ENCODE measurements at regions not wholly inside any gene's neighbourhood (a gene's known extent, or its start where the extent isn't known, plus 50 kb on each side); places are given as distances from the start of the nearest gene placed in this dataset.
"Not testable (repeated sequence)": the region's sequence is repeated elsewhere in the genome, so short reads cannot be mapped to it uniquely, and the experiment has no call there.

GRCh38 chr21:28216976-28217523 lies 775.6 kb downstream of the LTN1 start:
- DNase-seq = no peak

- DNase-seq = no peak
These were observed 777.3 kb downstream of the LTN1 start for GRCh38 chr21:28215214-28215954.

DNA sequence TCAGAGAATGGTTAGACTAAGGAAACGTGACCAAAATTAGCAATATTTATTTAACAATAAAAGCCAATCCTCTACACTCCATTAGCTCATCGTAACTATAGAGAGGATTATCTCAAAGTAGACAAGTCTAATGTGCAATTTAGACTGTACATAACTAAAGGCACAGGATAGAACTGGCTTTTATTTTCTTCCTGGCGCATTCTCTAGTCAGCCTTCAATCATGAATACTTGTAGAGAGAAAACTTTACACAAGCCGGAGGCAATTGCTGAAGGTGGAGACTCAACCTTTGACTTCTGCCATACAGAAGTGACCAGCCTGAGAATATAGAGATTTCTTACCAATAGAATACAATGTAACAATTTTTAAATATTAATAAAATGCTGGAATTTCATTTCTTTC lies 777.9 kb downstream of the LTN1 start:
- no peak for DNase-seq

- DNase-seq = no peak
These were observed 779.4 kb downstream of the LTN1 start for GRCh38 chr21:28213261-28213660.

DNA sequence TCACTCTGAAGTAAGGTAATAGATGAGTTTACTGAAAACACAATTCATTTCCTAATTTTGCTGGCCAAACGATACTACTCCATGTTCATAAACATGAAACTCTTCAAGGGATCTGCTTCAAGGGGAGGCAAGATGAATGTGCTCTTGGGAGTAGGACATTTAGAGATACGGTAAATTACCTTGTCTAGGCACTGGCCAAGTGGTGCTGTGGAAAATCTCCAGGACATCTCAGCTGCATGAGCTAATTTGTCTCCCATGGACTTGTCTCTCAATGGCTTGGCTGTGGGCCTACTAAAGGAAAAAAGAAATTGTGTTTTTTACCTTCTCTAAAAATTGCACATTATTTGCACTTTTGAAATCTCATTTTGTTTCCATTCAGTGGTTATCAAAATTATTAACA lies 780.6 kb downstream of the LTN1 start:
- no peak for DNase-seq

DNA sequence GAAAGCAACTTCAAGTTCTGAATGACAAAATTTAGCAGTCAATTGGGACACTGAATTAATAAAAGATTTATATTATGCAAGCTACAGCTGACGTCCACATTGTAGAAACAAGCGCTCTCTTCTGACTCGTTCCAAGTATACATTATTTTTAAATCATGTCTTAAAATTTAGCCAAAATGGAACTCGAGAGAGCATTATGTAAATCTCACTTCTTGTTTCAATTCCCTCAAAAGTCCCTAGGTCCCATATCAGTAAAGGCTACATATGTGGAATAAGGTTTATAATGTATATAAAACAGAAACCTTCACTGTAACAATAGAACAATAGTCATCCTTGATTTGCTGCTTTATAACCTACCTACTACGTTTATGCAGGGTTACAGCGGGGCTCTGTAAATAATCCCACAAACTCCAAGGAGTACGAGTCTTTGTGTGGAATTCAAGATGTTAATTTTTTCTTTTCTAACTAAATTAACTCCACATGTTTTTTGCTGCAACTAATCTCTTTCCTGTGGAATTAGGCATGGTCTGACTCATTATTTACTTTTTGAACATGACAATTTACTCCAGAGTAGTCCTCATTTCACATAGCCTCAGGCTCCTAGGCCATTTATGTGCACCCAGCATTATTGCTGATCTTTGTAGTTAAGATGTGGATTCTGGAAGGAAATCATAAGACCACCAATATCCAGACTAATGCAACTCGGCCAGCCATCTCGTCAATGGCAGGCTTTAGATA lies 785.1 kb downstream of the LTN1 start:
- no peak for DNase-seq

DNA sequence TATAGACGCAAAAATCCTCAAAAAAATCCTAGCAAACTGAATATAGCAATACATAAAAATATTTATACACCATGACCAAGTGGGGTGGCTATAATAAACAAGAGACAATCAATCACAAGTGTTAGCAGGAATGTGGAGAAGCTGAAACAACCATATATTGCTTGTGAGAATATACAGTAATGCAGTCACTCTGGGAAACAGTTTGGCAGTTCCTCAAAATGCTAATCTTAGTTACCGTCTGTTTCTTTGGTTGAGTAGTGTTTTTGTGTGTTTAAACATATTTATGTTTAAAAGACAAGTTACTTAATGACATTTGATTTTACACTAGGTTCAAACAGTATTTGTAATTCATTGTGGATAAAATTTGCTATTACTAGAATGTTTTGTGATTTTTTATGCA lies 792.0 kb downstream of the LTN1 start:
- no peak for DNase-seq

DNA sequence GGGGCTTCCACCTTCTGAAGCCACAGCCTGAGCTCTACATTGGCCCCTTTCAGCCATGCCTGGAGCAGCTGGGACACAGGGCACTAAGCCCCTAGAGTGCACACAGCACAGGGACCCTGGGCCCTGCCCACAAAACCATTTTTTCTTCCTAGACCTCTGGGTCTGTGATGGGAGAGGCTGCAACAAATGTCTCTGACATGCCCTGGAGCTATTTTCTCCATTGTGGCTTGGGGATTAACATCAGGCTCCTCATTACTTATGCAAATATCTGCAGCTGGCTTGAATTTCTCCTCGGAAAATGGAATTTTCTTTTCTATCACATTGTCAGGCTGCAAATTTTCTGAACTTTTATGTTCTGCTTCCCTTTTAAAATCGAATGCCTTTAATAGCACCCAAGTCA lies 795.7 kb downstream of the LTN1 start:
- no peak for DNase-seq

- DNase-seq = no peak
These were observed 799.5 kb downstream of the LTN1 start for GRCh38 chr21:28193189-28193588.

DNA sequence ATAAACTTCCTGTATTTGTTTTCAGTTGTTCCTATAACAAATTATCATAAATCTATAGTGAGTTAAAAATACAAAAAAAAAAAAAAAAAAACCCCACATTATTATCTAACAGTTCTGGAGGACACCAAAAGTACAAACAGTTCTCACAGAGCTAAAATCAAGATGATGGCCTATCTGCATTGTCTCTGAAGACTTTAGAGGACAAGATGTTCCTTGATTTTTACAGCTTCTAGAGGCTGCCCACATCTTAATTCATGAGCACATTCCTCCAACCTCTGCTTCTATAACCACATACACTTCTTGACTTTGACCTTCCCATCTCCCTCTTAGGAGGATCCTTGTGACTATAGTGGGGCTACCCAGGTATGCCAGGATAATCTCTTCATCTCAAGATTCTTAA lies 806.1 kb downstream of the LTN1 start:
- DNase-seq = no peak

- no peak for DNase-seq
These were observed 810.9 kb downstream of the LTN1 start for GRCh38 chr21:28181730-28182129.

GRCh38 chr21:28179136-28179535 lies 813.5 kb downstream of the LTN1 start:
- DNase-seq = no peak

- DNase-seq = no peak
These were observed 815.6 kb downstream of the LTN1 start for GRCh38 chr21:28177124-28177523.

- DNase-seq = no peak
These were observed 818.0 kb downstream of the LTN1 start for GRCh38 chr21:28174701-28175100.

DNA sequence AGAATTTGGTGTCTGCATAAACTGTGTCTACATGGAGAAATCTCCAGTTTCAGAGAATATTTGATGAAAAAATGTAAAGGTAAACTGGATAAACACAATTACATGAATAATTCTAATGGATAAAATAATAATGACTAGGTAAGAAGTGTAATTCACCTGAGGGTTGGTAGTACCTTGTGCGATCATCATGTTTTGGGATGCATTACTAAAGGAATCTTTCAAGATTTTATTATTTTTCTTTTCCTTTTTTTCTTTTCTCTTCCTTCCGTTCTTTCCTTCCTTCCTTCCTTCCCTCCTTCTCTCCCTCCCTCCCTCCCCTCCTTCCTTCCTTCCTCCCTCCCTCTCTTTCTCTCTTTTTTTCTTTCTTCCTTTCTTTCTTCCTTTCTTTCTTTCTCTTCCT lies 818.7 kb downstream of the LTN1 start:
- no peak for DNase-seq

DNA sequence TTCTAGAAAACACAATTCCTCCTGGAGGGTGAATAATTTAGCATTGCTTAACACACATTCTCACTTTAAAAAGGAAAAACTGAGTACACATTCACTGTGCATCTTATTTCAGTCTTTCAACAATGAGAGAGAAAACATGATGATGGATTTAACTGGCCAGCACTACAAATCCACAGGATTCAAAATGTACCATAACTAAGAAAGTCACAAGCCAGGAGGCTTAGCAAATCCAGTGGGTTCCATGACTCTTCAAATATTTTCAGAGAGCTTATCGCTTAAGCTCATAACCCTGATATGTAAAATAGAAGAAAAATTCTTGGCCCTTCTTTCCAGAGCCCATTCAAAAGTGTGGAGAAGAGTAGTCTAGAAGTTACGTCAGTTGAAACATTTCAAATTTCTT lies 820.3 kb downstream of the LTN1 start:
- DNase-seq = no peak

DNA sequence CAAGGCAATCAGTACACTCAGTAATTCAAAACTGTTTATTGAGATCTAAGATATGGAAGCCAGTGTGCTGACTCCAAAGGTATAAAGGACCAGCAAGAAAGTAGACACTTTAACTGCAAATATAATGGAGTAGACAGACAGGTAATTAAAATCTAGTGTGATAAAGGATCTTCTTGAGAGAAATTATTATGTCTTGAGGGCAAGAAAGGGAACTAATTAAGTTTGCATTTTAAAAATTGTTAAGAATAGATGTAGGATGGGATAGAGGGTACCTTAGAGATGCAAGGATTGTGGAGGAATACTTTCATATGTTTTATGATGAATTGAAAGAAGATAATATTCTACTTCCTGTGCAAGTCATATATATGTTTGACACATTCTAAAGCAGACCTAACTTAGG lies 825.3 kb downstream of the LTN1 start:
- DNase-seq = no peak

DNA sequence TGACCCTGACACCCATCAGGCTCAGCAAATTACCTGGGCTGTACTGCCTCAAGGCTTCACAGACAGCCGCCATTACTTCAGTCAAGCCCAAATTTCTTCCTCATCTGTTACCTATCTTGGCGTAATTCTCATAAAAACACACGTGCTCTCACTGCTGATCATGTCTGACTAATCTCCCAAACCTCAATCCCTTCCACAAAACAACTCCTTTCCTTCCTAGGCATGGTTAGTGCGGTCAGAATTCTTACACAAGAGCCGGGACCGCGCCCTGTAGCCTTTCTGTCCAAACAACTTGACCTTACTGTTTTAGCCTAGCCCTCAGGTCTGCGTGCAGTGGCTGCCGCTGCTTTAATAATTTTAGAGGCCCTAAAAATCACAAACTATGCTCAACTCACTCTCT lies 828.2 kb downstream of the LTN1 start:
- not testable (repeated sequence) for DNase-seq

DNA sequence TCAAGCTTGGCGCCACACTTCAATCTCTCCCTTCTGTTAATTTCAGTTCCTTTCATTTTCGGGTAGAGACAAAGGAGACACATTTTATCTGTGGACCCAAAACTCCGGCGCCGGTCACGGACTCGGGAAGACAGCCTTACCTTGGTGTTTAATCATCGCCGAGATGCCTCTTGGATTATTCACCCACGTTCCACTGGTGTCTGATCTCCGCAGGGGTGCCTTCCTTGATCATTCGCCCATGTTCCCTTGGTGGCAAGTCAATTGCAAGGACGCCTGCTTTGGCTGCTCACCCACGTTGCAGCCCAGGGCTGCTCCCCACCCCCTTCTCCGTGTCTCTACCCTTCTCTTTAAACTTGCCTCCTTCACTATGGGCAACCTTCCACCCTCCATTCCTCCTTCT lies 830.6 kb downstream of the LTN1 start:
- not testable (repeated sequence) for DNase-seq

DNA sequence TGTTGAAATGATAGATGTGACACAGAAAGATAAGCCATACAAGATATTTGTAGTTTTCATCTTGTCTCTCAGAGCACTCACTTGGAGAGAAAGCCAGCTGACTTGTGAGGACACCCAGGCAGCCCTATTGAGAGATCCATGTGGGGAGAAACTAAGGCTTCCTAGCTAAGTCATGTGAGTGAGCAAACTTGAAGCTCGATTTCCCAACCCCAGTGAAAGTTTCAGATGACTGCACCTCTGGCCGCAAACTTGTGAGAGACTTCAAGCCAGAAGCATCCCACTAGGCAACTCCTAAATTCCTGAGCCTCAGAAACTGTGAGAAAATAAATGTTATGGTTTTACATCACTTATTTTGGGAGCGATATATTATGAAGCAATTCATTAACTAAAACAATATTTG lies 832.3 kb downstream of the LTN1 start:
- DNase-seq = no peak

GRCh38 chr21:28159396-28159795 lies 833.3 kb downstream of the LTN1 start:
- DNase-seq = no peak

DNA sequence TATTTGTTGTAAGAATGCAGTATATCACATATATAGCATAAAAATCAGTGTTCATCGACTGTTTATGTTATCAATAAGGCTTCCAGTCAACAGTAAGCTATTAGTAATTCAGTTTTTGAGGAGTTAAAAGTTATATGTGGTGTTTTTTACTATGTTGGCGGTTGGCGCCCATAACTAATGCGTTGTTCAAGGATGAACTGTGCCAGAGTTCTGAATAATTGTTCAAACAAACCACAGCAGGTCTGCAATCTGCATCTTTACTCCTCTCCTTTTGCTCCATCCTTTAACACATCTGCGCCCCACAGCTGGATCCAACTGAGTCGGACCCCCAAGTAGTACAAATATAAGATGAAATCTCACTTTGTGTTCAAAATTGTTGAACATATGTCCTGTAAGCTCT lies 836.1 kb downstream of the LTN1 start:
- DNase-seq = no peak

- no peak for DNase-seq
These were observed 838.6 kb downstream of the LTN1 start for GRCh38 chr21:28154121-28154520.

DNA sequence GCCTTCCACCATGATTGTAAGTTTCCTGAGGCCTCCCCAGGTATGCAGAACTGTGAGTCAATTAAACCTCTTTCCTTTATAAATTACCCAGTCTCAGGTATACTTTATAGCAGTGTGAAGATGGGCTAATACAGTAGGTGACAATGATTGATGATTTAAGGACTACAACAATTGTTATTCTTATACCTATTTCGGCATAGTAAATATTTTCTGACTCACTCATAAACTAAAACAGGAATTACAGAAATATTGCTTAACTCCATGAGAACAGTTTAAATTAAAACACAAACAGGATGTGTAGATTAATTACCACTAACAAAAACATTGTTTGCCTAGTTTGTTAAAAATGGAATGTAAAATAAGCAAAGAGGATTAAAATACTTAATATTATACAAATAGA lies 839.9 kb downstream of the LTN1 start:
- no peak for DNase-seq

Data from activated CD8-positive, alpha-beta memory T cell treated with anti-CD3 and anti-CD28 coated beads, Interleukin-2, amount 50 U/mL, for 4 hours (primary cell).